GM19463 (cell line): ENCODE measurements at regions not wholly inside any gene's neighbourhood (a gene's known extent, or its start where the extent isn't known, plus 50 kb on each side); places are given as distances from the start of the nearest gene placed in this dataset.

Source experiments
- ATAC-seq: cut with Tn5 transposase; IDR thresholded peaks from one replicate; pipeline ENCODE4 v1.9.1; 2021; ENCODE audit warnings: mild to moderate bottlenecking, moderate library complexity; ENCODE audit not compliant: unreplicated experiment

GRCh38 chr17:77897741-77898301 is 60.7 kb upstream of the TNRC6C start:
- ATAC-seq: no peak

- ATAC-seq: no peak
These were observed 59.7 kb upstream of the TNRC6C start for GRCh38 chr17:77898521-77899434.

- ATAC-seq: no peak
These were observed 59.0 kb upstream of the TNRC6C start for GRCh38 chr17:77899498-77899897.

- no peak for ATAC-seq
These were observed 57.0 kb upstream of the TNRC6C start for GRCh38 chr17:77901481-77901880.

- ATAC-seq: no peak
These were observed 53.2 kb upstream of the TNRC6C start for GRCh38 chr17:77905266-77905665.

- ATAC-seq: no peak
These were observed 52.7 kb upstream of the TNRC6C start for GRCh38 chr17:77905766-77906165.

GRCh38 chr17:77906377-77906871 is 52.1 kb upstream of the TNRC6C start:
- no peak for ATAC-seq

GRCh38 chr17:77907497-77908461 is 50.7 kb upstream of the TNRC6C start:
- ATAC-seq: no peak

- no peak for ATAC-seq
These were observed 50.0 kb upstream of the TNRC6C start for GRCh38 chr17:77908501-77908900.
